Type B pancreatic cell (in vitro differentiated cells): ENCODE measurements at regions not wholly inside any gene's neighbourhood (a gene's known extent, or its start where the extent isn't known, plus 50 kb on each side); places are given as distances from the start of the nearest gene placed in this dataset.

Experiments used
- DNase-seq: peaks from one replicate; pipeline ENCODE4 v3.0.0; 2021; ENCODE audit warnings: mixed read lengths; ENCODE audit not compliant: unreplicated experiment; ENCODE audit errors: extremely low spot score
- H3K27ac Mint-ChIP-seq: 2 replicates; pipeline ENCODE4 v1.8.0; 2021; ENCODE audit warnings: mild to moderate bottlenecking, mixed read lengths
- H3K27me3 Mint-ChIP-seq: 2 replicates; pipeline ENCODE4 v1.8.0; 2021; ENCODE audit warnings: mixed read lengths
- H3K36me3 Mint-ChIP-seq: 2 replicates; pipeline ENCODE4 v1.8.0; 2021; ENCODE audit warnings: mixed read lengths
- H3K4me1 Mint-ChIP-seq: one replicate; pipeline ENCODE4 v1.8.0; 2021; ENCODE audit warnings: mixed read lengths; ENCODE audit not compliant: unreplicated experiment
- H3K4me3 Mint-ChIP-seq: 2 replicates; pipeline ENCODE4 v1.8.0; 2021; ENCODE audit warnings: mild to moderate bottlenecking, mixed read lengths
- H3K9me3 Mint-ChIP-seq: 2 replicates; pipeline ENCODE4 v1.8.0; 2021; ENCODE audit warnings: mixed read lengths
- TF ChIP-seq, protein P1 (sequence below): fragments of 200-600 bp; sonication (generic); conservative IDR thresholded peaks from 2 replicates; pipeline ENCODE4 v1.5.0; 2021; ENCODE audit warnings: antibody characterized with exemption, mild to moderate bottlenecking

DNA sequence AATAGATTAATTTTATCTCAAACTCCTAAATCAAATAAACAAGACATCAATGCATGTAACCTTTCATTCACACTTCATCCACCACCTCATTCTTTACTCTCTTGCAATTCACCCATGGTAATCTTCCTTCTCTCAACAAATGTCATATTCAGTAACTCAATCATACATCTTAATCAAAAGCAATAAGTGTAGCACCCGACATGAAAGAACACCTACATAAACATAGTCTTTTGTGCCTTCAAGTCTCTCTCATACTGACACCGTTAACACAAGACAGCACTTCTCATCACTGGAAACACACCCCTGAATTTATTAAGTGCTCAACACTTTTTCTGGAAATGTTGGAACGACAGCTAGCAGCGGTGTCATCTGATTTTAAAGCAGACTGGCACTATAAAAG, 225.9 kb downstream of the TTLL7 start:
- Mint-ChIP-seq H3K27ac (no peak overlapping the region), H3K4me1 (peaks cover 20% of the 10 kb centered on the region)

GRCh38 chr1:83770319-83770661, 228.6 kb downstream of the TTLL7 start:
- Mint-ChIP-seq H3K27ac (no peak overlapping the region), H3K36me3 (no peaks in the 10 kb centered on the region), H3K4me3 (no peak overlapping the region), H3K27me3 (peaks cover 6% of the 10 kb centered on the region), H3K9me3 (no peaks in the 10 kb centered on the region), H3K4me1 (peaks cover 12% of the 10 kb centered on the region)
- no peak for DNase-seq
- TF ChIP-seq, protein P1, sequence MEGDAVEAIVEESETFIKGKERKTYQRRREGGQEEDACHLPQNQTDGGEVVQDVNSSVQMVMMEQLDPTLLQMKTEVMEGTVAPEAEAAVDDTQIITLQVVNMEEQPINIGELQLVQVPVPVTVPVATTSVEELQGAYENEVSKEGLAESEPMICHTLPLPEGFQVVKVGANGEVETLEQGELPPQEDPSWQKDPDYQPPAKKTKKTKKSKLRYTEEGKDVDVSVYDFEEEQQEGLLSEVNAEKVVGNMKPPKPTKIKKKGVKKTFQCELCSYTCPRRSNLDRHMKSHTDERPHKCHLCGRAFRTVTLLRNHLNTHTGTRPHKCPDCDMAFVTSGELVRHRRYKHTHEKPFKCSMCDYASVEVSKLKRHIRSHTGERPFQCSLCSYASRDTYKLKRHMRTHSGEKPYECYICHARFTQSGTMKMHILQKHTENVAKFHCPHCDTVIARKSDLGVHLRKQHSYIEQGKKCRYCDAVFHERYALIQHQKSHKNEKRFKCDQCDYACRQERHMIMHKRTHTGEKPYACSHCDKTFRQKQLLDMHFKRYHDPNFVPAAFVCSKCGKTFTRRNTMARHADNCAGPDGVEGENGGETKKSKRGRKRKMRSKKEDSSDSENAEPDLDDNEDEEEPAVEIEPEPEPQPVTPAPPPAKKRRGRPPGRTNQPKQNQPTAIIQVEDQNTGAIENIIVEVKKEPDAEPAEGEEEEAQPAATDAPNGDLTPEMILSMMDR, result no peak

More for the DNA sequence above, 225.9 kb downstream of the TTLL7 start:
- H3K36me3 Mint-ChIP-seq, result no peaks in the 10 kb centered on the region
- no peaks in the 10 kb centered on the region for H3K9me3 Mint-ChIP-seq
- no peak overlapping the region for H3K4me3 Mint-ChIP-seq
- no peak for DNase-seq
- TF ChIP-seq, protein P1, result no peak
- H3K27me3 Mint-ChIP-seq, result peaks cover 6% of the 10 kb centered on the region

DNA sequence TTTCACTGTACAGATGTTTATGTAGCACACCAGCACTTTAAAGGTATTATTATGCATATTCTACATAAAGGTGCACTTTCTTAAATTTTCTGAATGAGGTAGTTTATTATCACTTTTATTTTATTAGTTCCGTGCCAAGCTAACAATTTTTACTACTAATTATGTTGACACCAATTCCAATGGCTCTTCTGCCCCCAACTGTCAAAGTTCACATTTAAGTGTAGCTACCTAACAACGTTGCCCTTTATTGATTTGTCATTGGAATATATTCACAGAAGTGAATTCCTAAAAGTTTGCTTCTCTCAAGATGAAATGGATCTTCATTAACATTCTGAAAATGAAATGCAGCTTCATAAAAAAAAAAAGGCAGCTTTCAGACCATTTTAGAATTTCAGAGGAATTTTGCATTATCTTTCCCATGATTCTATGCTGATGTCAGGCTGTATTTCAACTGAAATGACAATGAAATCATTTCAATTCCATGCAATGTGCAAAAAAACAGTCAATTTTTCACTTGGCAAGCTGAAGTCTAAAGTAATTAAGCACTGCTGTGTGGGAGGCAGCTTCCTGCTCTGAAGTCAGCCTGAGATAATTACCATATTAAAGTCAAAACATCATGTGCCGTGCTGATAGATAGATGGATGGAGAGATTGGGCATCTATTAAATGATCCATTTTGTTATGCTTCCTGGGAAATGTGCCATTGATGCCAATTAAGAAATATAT, 229.2 kb downstream of the TTLL7 start:
- TF ChIP-seq, protein P1, result no peak
- no peak overlapping the region for H3K27ac Mint-ChIP-seq
- peaks cover 12% of the 10 kb centered on the region for H3K4me1 Mint-ChIP-seq
- H3K9me3 Mint-ChIP-seq, result no peaks in the 10 kb centered on the region
- H3K4me3 Mint-ChIP-seq, result no peak overlapping the region
- no peaks in the 10 kb centered on the region for H3K36me3 Mint-ChIP-seq
- no peak for DNase-seq
- peaks cover 6% of the 10 kb centered on the region for H3K27me3 Mint-ChIP-seq

- no peak for DNase-seq
- Mint-ChIP-seq H3K4me1 (peaks cover 18% of the 10 kb centered on the region), H3K27ac (no peak overlapping the region), H3K36me3 (no peaks in the 10 kb centered on the region), H3K4me3 (no peak overlapping the region), H3K27me3 (peaks cover 6% of the 10 kb centered on the region), H3K9me3 (no peaks in the 10 kb centered on the region)
- TF ChIP-seq, protein P1, result no peak
Observed at GRCh38 chr1:83769072-83769471, 229.9 kb downstream of the TTLL7 start.

- H3K9me3 Mint-ChIP-seq, result no peaks in the 10 kb centered on the region
- no peaks in the 10 kb centered on the region for H3K36me3 Mint-ChIP-seq
- TF ChIP-seq, protein P1, result no peak
- H3K27ac Mint-ChIP-seq, result no peak overlapping the region
- H3K4me1 Mint-ChIP-seq, result peaks cover 37% of the 10 kb centered on the region
- peaks cover 3% of the 10 kb centered on the region for H3K27me3 Mint-ChIP-seq
- no peak overlapping the region for H3K4me3 Mint-ChIP-seq
- DNase-seq, result no peak
Observed at GRCh38 chr1:83766241-83766691, 232.7 kb downstream of the TTLL7 start.
